Neural cell (in vitro differentiated cells): ENCODE measurements at regions not wholly inside any gene's neighbourhood (a gene's known extent, or its start where the extent isn't known, plus 50 kb on each side); places are given as distances from the start of the nearest gene placed in this dataset.

Experiments
- H2AFZ ChIP-seq: fragments of 200-600, 300-800 bp; sonication (generic), shearing (Covaris generic); 2 replicates; pipeline ENCODE4 v1.6.0; 2014; ENCODE audit warnings: low read depth, mild to moderate bottlenecking, antibody characterized with exemption, low read length, moderate library complexity
- H3F3A ChIP-seq: fragments of 200-600 bp; shearing (Covaris generic); 2 replicates; pipeline ENCODE4 v1.6.1; 2016; ENCODE audit warnings: mild to moderate bottlenecking, moderate library complexity, mixed read lengths, antibody characterized with exemption, low read length; ENCODE audit not compliant: insufficient read depth, poor library complexity, severe bottlenecking
- H3K27ac ChIP-seq: fragments of 200-600, 300-800 bp; sonication (generic), shearing (Covaris generic); 2 replicates; pipeline ENCODE4 v1.5.1; 2014; ENCODE audit warnings: mild to moderate bottlenecking, low read length, moderate library complexity
- H3K27me3 ChIP-seq: fragments of 300-800, 200-600 bp; sonication (generic), shearing (Covaris generic); 2 replicates; pipeline ENCODE4 v1.6.0; 2014; ENCODE audit warnings: mild to moderate bottlenecking, low read depth, low read length, moderate library complexity; ENCODE audit not compliant: insufficient read depth
- H3K36me3 ChIP-seq: fragments of 300-800, 200-600 bp; sonication (generic), shearing (Covaris generic); 2 replicates; pipeline ENCODE4 v1.5.1; 2014; ENCODE audit warnings: mild to moderate bottlenecking, antibody characterized with exemption, low read length, moderate library complexity; ENCODE audit not compliant: insufficient read depth
- H3K4me2 ChIP-seq: fragments of 300-800, 200-600 bp; sonication (generic), shearing (Covaris generic); 2 replicates; pipeline ENCODE4 v1.6.0; 2014; ENCODE audit warnings: mild to moderate bottlenecking, low read length
- H3K4me3 ChIP-seq: fragments of 300-800, 200-600 bp; sonication (generic), shearing (Covaris generic); 2 replicates; pipeline ENCODE4 v1.5.1; 2014; ENCODE audit warnings: mild to moderate bottlenecking, low read length, moderate library complexity
- H3K79me2 ChIP-seq: fragments of 200-600 bp; shearing (Covaris generic); replicated peaks from 2 replicates; pipeline ENCODE4 v1.6.0; 2014; ENCODE audit warnings: mild to moderate bottlenecking, low read length, moderate library complexity; ENCODE audit not compliant: insufficient read depth
- H3K9ac ChIP-seq: fragments of 300-800, 200-600 bp; sonication (generic), shearing (Covaris generic); 2 replicates; pipeline ENCODE4 v1.6.1; 2016; ENCODE audit warnings: mild to moderate bottlenecking, low read length, mixed read lengths
- H3K9me2 ChIP-seq: fragments of 200-600 bp; shearing (Covaris generic); 2 replicates; pipeline ENCODE4 v1.6.1; 2016; ENCODE audit warnings: mild to moderate bottlenecking, low read length, mixed read lengths; ENCODE audit not compliant: insufficient read depth
- H3K9me3 ChIP-seq: fragments of 200-600, 300-800 bp; sonication (generic), shearing (Covaris generic); 2 replicates; pipeline ENCODE4 v1.6.1; 2016; ENCODE audit warnings: mild to moderate bottlenecking, mixed run types, low read length, moderate library complexity, mixed read lengths
- H4K20me1 ChIP-seq: fragments of 200-600 bp; shearing (Covaris generic); 2 replicates; pipeline ENCODE4 v1.6.1; 2016; ENCODE audit warnings: mild to moderate bottlenecking, mixed run types; ENCODE audit not compliant: insufficient read depth
- CTCF ChIP-seq: fragments of 450-650 bp; IDR thresholded peaks from 2 replicates; pipeline ENCODE4 v1.5.1; 2014; ENCODE audit warnings: antibody characterized with exemption, mild to moderate bottlenecking, moderate library complexity; ENCODE audit not compliant: poor library complexity, severe bottlenecking
- EP300 ChIP-seq: fragments of 450-650 bp; conservative IDR thresholded peaks from 2 replicates; pipeline ENCODE4 v1.6.1; 2014; ENCODE audit warnings: antibody characterized with exemption, mild to moderate bottlenecking, moderate library complexity; ENCODE audit not compliant: poor library complexity, severe bottlenecking
- EZH2 ChIP-seq: fragments of 200-600, 300-800 bp; shearing (Covaris generic), sonication (generic); IDR thresholded peaks from 2 replicates; pipeline ENCODE4 v1.6.1; 2014; ENCODE audit warnings: antibody characterized with exemption, low read length, borderline replicate concordance, mild to moderate bottlenecking; ENCODE audit not compliant: insufficient read depth, poor library complexity, severe bottlenecking
- MXI1 ChIP-seq: fragments of 450-650 bp; conservative IDR thresholded peaks from 2 replicates; pipeline ENCODE4 v1.6.1; 2014; ENCODE audit warnings: antibody characterized with exemption, mild to moderate bottlenecking; ENCODE audit not compliant: poor library complexity, severe bottlenecking
- POLR2AphosphoS5 ChIP-seq: IDR thresholded peaks from 2 replicates; pipeline ENCODE4 v1.6.1; 2012
- RAD21 ChIP-seq: fragments of 450-650 bp; conservative IDR thresholded peaks from 2 replicates; pipeline ENCODE4 v1.6.1; 2014; ENCODE audit warnings: antibody characterized with exemption, mild to moderate bottlenecking, moderate library complexity
- REST ChIP-seq: IDR thresholded peaks from 2 replicates; pipeline ENCODE4 v1.6.1; 2012; ENCODE audit warnings: borderline replicate concordance
- SMC3 ChIP-seq: fragments of 450-650 bp; conservative IDR thresholded peaks from 2 replicates; pipeline ENCODE4 v1.6.1; 2014; ENCODE audit warnings: antibody characterized with exemption, mild to moderate bottlenecking, moderate library complexity; ENCODE audit not compliant: poor library complexity
- TAF1 ChIP-seq: IDR thresholded peaks from 2 replicates; pipeline ENCODE4 v1.6.1; 2012; ENCODE audit warnings: low read depth

DNA sequence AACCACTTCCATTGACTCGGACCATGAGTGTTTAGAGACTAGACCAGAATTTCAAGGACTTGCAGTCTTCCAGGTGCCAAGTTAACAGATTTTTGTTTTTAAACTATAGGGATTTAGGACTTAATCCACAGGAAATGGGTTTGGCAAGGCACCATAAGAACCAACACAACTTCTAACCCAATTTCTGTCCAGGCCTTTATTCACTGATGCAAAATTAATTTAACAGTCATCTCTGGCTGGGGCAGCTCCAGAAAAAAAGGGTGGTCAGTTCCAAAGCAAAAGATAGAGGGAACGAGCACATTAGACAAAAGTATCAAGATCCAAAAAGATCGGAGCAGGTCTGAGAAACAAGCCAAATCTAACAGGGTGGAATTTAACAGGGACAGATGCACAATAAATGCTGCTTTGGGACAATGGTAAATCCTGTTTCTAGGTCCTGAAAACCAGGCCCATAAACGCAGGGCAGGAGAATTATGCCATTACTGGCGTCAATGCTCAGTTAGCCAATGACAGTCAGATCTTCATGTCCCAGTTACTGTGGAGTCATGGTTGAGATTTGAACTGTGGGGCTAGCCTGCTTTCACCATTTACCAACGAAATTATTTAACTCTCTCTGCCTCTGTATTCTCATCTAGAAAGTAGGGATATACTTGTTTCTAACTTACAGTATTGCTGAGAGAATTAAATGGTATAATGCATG, 590.8 kb upstream of the BRINP1 start:
- no peak overlapping the region for H2AFZ ChIP-seq

DNA sequence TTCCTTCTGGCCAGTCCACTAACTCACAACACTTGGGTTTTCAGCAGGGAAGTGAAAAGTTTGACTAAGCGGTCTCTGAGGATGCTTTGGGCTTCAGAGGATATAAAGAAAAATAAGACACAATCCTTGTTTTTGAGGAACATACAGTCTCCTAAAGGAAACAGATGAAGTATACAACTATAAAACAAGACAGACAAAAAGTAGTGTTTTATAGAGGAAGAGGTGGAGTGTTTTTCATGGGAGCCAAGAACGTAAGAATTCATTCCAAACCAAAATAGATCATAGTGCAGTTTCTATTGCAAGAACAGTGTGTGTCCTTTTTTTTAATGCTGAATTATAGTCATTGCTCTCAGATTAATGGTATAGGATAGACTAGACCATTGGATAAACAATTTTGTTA, 586.9 kb upstream of the BRINP1 start:
- Histone ChIP-seq H2AFZ (no peak overlapping the region), H3K9me3 (no peaks in the 10 kb centered on the region), H3K27ac (no peak overlapping the region), H3K4me3 (no peak overlapping the region), H3K4me2 (no peak overlapping the region), H3K27me3 (no peaks in the 10 kb centered on the region), H3K9me2 (no peaks in the 10 kb centered on the region), H3F3A (no peaks in the 10 kb centered on the region), H4K20me1 (no peaks in the 10 kb centered on the region), H3K9ac (no peak overlapping the region), H3K79me2 (no peaks in the 10 kb centered on the region), H3K36me3 (no peaks in the 10 kb centered on the region)
- TF ChIP-seq SMC3 (no peak), MXI1 (no peak), TAF1 (no peak), RAD21 (no peak), REST (no peak), EZH2 (no peak), POLR2AphosphoS5 (no peak)

More for the DNA sequence above, 590.8 kb upstream of the BRINP1 start:
- H4K20me1 ChIP-seq = no peaks in the 10 kb centered on the region
- no peaks in the 10 kb centered on the region for H3K9me3 ChIP-seq
- no peaks in the 10 kb centered on the region for H3F3A ChIP-seq
- H3K79me2 ChIP-seq = no peaks in the 10 kb centered on the region
- no peaks in the 10 kb centered on the region for H3K27me3 ChIP-seq
- H3K27ac ChIP-seq = no peak overlapping the region
- no peaks in the 10 kb centered on the region for H3K9me2 ChIP-seq
- TF ChIP-seq POLR2AphosphoS5 (no peak), RAD21 (no peak), EZH2 (no peak), TAF1 (no peak), SMC3 (no peak), MXI1 (no peak), REST (no peak), EP300 (no peak), CTCF (no peak)
- no peak overlapping the region for H3K4me3 ChIP-seq
- no peak overlapping the region for H3K4me2 ChIP-seq
- no peaks in the 10 kb centered on the region for H3K36me3 ChIP-seq
- H3K9ac ChIP-seq = no peak overlapping the region
